Sigmoid colon (tissue), 6 donors: ENCODE measurements at regions not wholly inside any gene's neighbourhood (a gene's known extent, or its start where the extent isn't known, plus 50 kb on each side); places are given as distances from the start of the nearest gene placed in this dataset.
"Not testable (repeated sequence)": the region's sequence is repeated elsewhere in the genome, so short reads cannot be mapped to it uniquely, and the experiment has no call there.

ENCODE experiments used
- DNase-seq: peaks from one replicate; pipeline ENCODE4 v3.0.0-alpha.2; 2019
- H3K27ac ChIP-seq, 4 donors: fragments of 200-600 bp; sonication (generic); one replicate each; pipeline ENCODE4 v1.5.1; 2016 to 2019; ENCODE audit warnings: mild to moderate bottlenecking in 1 of 4
- H3K27me3 ChIP-seq, 3 donors: fragments of 200-600 bp; sonication (generic); one replicate each; pipeline ENCODE4 v1.5.1; 2019; ENCODE audit warnings: mild to moderate bottlenecking in 1 of 3
- H3K36me3 ChIP-seq, 4 donors: fragments of 200-600 bp; sonication (generic); one replicate each; pipeline ENCODE4 v1.5.1; 2016 to 2019
- H3K4me1 ChIP-seq, 4 donors: fragments of 200-600 bp; sonication (generic); one replicate each; pipeline ENCODE4 v1.5.1; 2017 to 2019
- H3K4me3 ChIP-seq, 4 donors: fragments of 200-600 bp; sonication (generic); one replicate each; pipeline ENCODE4 v1.5.1; 2017 to 2019; ENCODE audit warnings: mild to moderate bottlenecking in 2 of 4, moderate library complexity in 1 of 4
- H3K9me3 ChIP-seq, 4 donors: fragments of 200-600 bp in 3 of 4; sonication (generic) in 3 of 4; one replicate each; pipeline versions ENCODE4 v1.5.1 to v1.6.1; 2013 to 2019
- EP300 ChIP-seq, 4 donors: sonication (generic); formaldehyde crosslinking; IDR thresholded peaks; one replicate each; pipeline ENCODE4 v1.6.1; 2017; ENCODE audit warnings: antibody characterized with exemption in 4 of 4
- POLR2A ChIP-seq, 2 donors: fragments of 450-650 bp; IDR thresholded peaks; one replicate each; pipeline ENCODE4 v1.6.1; 2016; ENCODE audit warnings: antibody characterized with exemption in 2 of 2, mild to moderate bottlenecking in 2 of 2, moderate library complexity in 2 of 2
- POLR2AphosphoS5 ChIP-seq, 4 donors: sonication (generic); formaldehyde crosslinking; IDR thresholded peaks; one replicate each; pipeline ENCODE4 v1.6.1; 2017; ENCODE audit warnings: antibody characterized with exemption in 4 of 4
- WGBS, 2 donors: extraction: QIAGEN DNeasy Blood & Tissue Kit; methylation state at CpG; one replicate each; pipeline ENCODE4 v1.1.7; 2013; 5-methylcytosine and 5-hydroxymethylcytosine counted together
- intact Hi-C: fragments of 100-400 bp; cut with DNase I; formaldehyde crosslinking; loops from one replicate; pipeline ENCODE4 v1.15.1; 2023
- TF ChIP-seq, protein P1 (sequence below), 4 experiments: fragments of 450-650 bp in 3 of 4; fragments of 200-600 bp in 1 of 4; IDR thresholded peaks; one replicate each; pipeline ENCODE4 v1.5.1; 2016 to 2019; ENCODE audit warnings: antibody characterized with exemption in 4 of 4, mild to moderate bottlenecking in 3 of 4, moderate library complexity in 2 of 4
- donor health status: healthy with polysubstance abuse.
- donor health status: healthy.

DNA sequence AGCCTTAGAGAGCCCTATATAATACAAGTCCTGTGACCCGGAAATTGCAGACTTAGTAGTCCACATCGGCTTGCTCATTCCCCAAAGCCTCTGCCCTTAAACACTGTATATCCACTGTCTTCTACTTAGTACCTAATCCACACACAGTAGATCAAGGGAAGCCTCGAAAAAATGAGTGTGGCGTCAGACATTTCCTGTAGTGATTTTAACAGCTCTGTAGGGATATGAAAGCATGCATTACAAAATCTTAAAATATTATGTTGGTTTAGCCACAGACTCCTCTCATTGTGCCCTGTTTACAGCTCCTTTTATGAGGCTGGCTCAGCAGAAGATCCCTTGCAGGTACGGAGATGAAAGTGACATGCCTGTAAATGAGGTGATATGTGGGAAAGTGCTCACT lies 416.3 kb downstream of the LIG4 start:
- Histone ChIP-seq H3K4me1 (no peaks in the 10 kb centered on the region), H3K36me3 (no peaks in the 10 kb centered on the region), H3K27me3 (no peaks in the 10 kb centered on the region), H3K9me3 (no peaks in the 10 kb centered on the region), H3K27ac (no peak overlapping the region), H3K4me3 (no peak overlapping the region)
- intact Hi-C loops, result no loop called here
- no peak for TF ChIP-seq EP300 (IDR thresholded peaks at IDR 0.05)
- no peak for DNase-seq
- 32 to 36% methylated on average over 5 of the region's 5 CpGs for WGBS, 2 donors

DNA sequence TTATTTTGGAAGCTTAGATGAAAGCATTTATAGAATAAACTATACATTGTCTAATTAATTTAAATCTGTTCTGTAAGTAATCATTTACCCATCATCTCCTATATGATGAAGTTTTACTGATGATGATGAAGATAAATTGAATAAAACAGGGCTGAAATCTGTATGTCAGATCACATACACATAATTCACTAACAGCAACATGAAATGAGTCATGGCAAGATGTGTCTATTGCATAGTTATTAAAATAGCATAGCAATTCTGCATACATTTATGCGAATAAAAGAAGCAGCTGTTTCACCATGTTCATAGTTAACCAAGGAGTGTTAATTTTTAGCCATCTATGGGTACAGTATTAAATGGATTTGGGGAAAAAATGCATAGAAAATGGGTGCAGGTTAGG lies 424.9 kb downstream of the LIG4 start:
- Histone ChIP-seq H3K9me3 (no peaks in the 10 kb centered on the region), H3K27me3 (no peaks in the 10 kb centered on the region), H3K4me1 (no peaks in the 10 kb centered on the region), H3K27ac (no peak overlapping the region), H3K36me3 (no peaks in the 10 kb centered on the region), H3K4me3 (no peak overlapping the region)
- WGBS, 2 donors, result 85 to 94% methylated on average over 1 of the region's 1 CpG
- DNase-seq, result no peak
- TF ChIP-seq POLR2AphosphoS5 (IDR thresholded peaks at IDR 0.05) (no peak), EP300 (IDR thresholded peaks at IDR 0.05) (no peak), POLR2A (IDR thresholded peaks at IDR 0.05) (no peak)
- TF ChIP-seq, protein P1, sequence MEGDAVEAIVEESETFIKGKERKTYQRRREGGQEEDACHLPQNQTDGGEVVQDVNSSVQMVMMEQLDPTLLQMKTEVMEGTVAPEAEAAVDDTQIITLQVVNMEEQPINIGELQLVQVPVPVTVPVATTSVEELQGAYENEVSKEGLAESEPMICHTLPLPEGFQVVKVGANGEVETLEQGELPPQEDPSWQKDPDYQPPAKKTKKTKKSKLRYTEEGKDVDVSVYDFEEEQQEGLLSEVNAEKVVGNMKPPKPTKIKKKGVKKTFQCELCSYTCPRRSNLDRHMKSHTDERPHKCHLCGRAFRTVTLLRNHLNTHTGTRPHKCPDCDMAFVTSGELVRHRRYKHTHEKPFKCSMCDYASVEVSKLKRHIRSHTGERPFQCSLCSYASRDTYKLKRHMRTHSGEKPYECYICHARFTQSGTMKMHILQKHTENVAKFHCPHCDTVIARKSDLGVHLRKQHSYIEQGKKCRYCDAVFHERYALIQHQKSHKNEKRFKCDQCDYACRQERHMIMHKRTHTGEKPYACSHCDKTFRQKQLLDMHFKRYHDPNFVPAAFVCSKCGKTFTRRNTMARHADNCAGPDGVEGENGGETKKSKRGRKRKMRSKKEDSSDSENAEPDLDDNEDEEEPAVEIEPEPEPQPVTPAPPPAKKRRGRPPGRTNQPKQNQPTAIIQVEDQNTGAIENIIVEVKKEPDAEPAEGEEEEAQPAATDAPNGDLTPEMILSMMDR (IDR thresholded peaks at IDR 0.05), result no peak
- intact Hi-C loops, result no loop called here

DNA sequence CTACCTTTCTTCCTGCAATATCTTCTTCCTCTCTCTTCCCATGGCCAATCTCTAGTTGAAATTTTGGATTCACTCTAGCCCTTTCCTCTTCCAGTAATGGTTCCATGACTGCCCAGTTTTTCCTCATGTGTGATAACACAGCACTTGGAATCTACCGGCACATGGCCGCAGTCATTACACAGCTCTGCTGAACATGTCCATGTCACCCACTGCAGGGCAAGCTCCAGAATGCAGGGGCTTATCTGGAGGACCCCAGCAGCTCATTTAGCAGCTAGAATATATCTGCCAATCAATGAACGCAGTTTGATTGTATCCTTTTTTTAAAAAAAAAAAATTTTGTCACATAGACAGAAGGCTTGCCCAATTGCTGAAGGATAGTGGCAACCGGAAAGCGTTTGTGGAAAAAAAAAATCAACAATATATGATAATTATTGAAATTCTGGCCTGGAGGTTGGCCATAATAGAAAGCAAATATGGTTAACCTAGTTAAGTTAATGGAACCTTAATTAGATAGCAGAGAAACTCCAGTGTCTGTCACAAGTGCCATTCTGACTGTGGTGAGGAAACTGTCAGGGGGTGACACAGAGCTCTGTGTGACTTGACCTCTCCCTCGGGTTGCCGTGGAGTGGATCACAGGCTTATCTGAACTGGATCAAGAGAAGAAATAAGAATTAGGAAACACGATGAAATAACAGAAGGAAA lies 426.7 kb downstream of the LIG4 start:
- H3K27ac ChIP-seq, result no peak overlapping the region
- TF ChIP-seq EP300 (IDR thresholded peaks at IDR 0.05) (no peak), POLR2A (IDR thresholded peaks at IDR 0.05) (no peak), POLR2AphosphoS5 (IDR thresholded peaks at IDR 0.05) (no peak)
- TF ChIP-seq, protein P1 (IDR thresholded peaks at IDR 0.05), result no peak
- intact Hi-C loops, result no loop called here
- no peak overlapping the region for H3K4me3 ChIP-seq
- H3K4me1 ChIP-seq, result no peaks in the 10 kb centered on the region
- no peaks in the 10 kb centered on the region for H3K27me3 ChIP-seq
- no peak for DNase-seq
- H3K9me3 ChIP-seq, result no peaks in the 10 kb centered on the region
- 86 to 89% methylated on average over 8 of the region's 8 CpGs for WGBS, 2 donors
- H3K36me3 ChIP-seq, result no peaks in the 10 kb centered on the region

DNA sequence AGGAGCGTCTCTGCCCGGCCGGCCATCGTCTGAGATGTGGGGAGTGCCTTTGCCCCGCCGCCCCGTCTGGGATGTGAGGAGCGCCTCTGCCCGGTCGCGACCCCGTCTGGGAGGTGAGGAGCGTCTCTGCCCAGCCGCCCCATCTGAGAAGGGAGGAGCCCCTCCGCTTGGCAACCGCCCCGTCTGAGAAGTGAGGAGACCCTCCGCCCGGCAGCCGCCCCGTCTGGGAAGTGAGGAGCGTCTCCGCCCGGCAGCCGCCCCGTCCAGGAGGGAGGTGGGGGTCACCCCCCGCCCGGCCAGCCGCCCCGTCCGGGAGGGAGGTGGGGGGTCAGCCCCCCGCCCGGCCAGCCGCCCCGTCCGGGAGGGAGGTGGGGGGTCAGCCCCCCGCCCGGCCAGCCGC lies 432.7 kb downstream of the LIG4 start:
- H3K36me3 ChIP-seq, H3K9me3 ChIP-seq, H3K4me3 ChIP-seq, H3K27ac ChIP-seq, H3K4me1 ChIP-seq, DNase-seq, H3K27me3 ChIP-seq, intact Hi-C loops: not testable (repeated sequence)
- 94 to 95% methylated on average over 32 to 39 of the region's 39 CpGs for WGBS, 2 donors

DNA sequence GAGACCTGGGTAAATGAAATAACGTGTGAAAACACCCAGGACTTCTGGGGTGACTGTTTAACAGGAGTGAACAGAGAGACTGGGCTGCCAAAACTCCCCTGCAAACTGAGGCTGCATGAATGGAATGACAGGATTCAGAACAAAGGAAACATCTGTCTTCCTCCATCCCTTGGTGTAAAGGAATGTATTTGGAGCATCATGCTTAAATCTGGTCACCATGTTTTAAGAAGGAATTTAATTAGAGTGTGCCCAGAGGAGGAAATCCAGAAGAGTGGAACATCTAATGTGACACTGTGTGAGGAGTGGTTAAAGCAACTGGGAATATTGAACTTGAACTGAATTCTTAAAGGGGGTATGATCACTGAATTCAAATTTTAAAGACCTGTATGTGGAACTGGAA lies 437.2 kb downstream of the LIG4 start:
- WGBS, 2 donors, result 56 to 57% methylated on average over 1 of the region's 1 CpG
- H3K4me1 ChIP-seq, result no peaks in the 10 kb centered on the region
- H3K9me3 ChIP-seq, result no peaks in the 10 kb centered on the region
- no peak overlapping the region for H3K4me3 ChIP-seq
- intact Hi-C loops, result no loop called here
- no peak overlapping the region for H3K27ac ChIP-seq
- no peak for DNase-seq
- H3K36me3 ChIP-seq, result no peaks in the 10 kb centered on the region
- TF ChIP-seq POLR2AphosphoS5 (IDR thresholded peaks at IDR 0.05) (no peak), POLR2A (IDR thresholded peaks at IDR 0.05) (no peak), EP300 (IDR thresholded peaks at IDR 0.05) (no peak)
- TF ChIP-seq, protein P1 (IDR thresholded peaks at IDR 0.05), result no peak
- no peaks in the 10 kb centered on the region for H3K27me3 ChIP-seq

DNA sequence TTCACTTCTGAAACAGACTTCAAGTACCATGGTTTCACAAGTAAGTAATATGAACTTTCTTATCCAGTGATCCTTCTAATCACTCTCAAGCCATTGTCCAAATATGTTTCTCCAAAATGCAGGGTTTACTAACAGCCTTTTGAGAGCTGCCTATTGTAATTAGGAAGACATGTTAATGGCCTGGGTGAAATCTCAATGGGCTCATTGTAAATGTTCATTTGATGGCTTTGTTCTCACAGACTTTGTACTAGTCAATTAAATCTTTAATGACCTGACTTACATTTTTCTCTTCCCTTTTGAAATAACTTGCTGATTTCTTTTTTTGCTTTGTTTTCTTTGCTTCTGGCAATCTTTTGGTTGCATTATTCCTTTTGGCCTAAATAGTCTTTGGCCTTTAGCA lies 444.8 kb downstream of the LIG4 start:
- H3K27ac ChIP-seq, result no peak overlapping the region
- TF ChIP-seq EP300 (IDR thresholded peaks at IDR 0.05) (no peak), POLR2A (IDR thresholded peaks at IDR 0.05) (no peak), POLR2AphosphoS5 (IDR thresholded peaks at IDR 0.05) (no peak)
- TF ChIP-seq, protein P1 (IDR thresholded peaks at IDR 0.05), result no peak
- no peaks in the 10 kb centered on the region for H3K9me3 ChIP-seq
- intact Hi-C loops, result no loop called here
- no peaks in the 10 kb centered on the region for H3K27me3 ChIP-seq
- H3K4me1 ChIP-seq, result no peaks in the 10 kb centered on the region
- H3K4me3 ChIP-seq, result no peak overlapping the region
- no peak for DNase-seq
- H3K36me3 ChIP-seq, result no peaks in the 10 kb centered on the region
